Fibroblast of villous mesenchyme (primary cell): ENCODE measurements at regions not wholly inside any gene's neighbourhood (a gene's known extent, or its start where the extent isn't known, plus 50 kb on each side); places are given as distances from the start of the nearest gene placed in this dataset.

Source experiments
- DNase-seq: peaks from one replicate; pipeline ENCODE4 v3.0.0-alpha.2; 2010; ENCODE audit warnings: low read depth
- H3K4me3 ChIP-seq: 2 replicates; pipeline ENCODE4 v1.5.1; 2011; ENCODE audit warnings: low read depth, mild to moderate bottlenecking, low read length
- CTCF ChIP-seq: IDR thresholded peaks from 2 replicates; pipeline ENCODE4 v1.5.1; 2012; ENCODE audit warnings: low read depth, mild to moderate bottlenecking, low read length; ENCODE audit not compliant: insufficient read depth

GRCh38 chr13:21997726-21998125 is 326.9 kb downstream of the FGF9 start:
- TF ChIP-seq CTCF = no peak
- DNase-seq = no peak
- no peak overlapping the region for H3K4me3 ChIP-seq

GRCh38 chr13:21998279-21998990 is 327.6 kb downstream of the FGF9 start:
- DNase-seq = no peak
- no peak for TF ChIP-seq CTCF

GRCh38 chr13:21999666-22000065 is 328.8 kb downstream of the FGF9 start:
- no peak for DNase-seq
- no peak overlapping the region for H3K4me3 ChIP-seq
- TF ChIP-seq CTCF = no peak

More at GRCh38 chr13:21998279-21998990, 327.6 kb downstream of the FGF9 start:
- no peak overlapping the region for H3K4me3 ChIP-seq

GRCh38 chr13:22000191-22000590 is 329.3 kb downstream of the FGF9 start:
- no peak for TF ChIP-seq CTCF
- no peak for DNase-seq
- H3K4me3 ChIP-seq = no peak overlapping the region

- no peak for TF ChIP-seq CTCF
- no peak for DNase-seq
- no peak overlapping the region for H3K4me3 ChIP-seq
Measured at GRCh38 chr13:22001336-22001735, 330.5 kb downstream of the FGF9 start.

GRCh38 chr13:22002893-22003292 is 332.0 kb downstream of the FGF9 start:
- no peak overlapping the region for H3K4me3 ChIP-seq
- no peak for TF ChIP-seq CTCF
- DNase-seq = no peak

GRCh38 chr13:22009500-22009899 is 338.6 kb downstream of the FGF9 start:
- H3K4me3 ChIP-seq = no peak overlapping the region
- TF ChIP-seq CTCF = no peak
- no peak for DNase-seq
